ENCODE measurements at regions not wholly inside any gene's neighbourhood (a gene's known extent, or its start where the extent isn't known, plus 50 kb on each side); places are given as distances from the start of the nearest gene placed in this dataset.
"Not testable (repeated sequence)": the region's sequence is repeated elsewhere in the genome, so short reads cannot be mapped to it uniquely, and the experiment has no call there.

- TF ChIP-seq POLR2AphosphoS5 (IDR thresholded peaks at IDR 0.05; ENCODE audit: borderline replicate concordance, low read depth, low read length); EZH2 (IDR thresholded peaks at IDR 0.05); FOXP2 (optimal IDR thresholded peaks at IDR 0.05; ENCODE audit: control extremely low read depth, extremely low read length, insufficient read depth): not testable (repeated sequence)
These were observed 892.6 kb downstream of the RPIA start for GRCh38 chr2:89584046-89584445.

Data from SK-N-MC (cell line).